ENCODE measurements at regions not wholly inside any gene's neighbourhood (a gene's known extent, or its start where the extent isn't known, plus 50 kb on each side); places are given as distances from the start of the nearest gene placed in this dataset.
"Not testable (repeated sequence)": the region's sequence is repeated elsewhere in the genome, so short reads cannot be mapped to it uniquely, and the experiment has no call there.

DNA sequence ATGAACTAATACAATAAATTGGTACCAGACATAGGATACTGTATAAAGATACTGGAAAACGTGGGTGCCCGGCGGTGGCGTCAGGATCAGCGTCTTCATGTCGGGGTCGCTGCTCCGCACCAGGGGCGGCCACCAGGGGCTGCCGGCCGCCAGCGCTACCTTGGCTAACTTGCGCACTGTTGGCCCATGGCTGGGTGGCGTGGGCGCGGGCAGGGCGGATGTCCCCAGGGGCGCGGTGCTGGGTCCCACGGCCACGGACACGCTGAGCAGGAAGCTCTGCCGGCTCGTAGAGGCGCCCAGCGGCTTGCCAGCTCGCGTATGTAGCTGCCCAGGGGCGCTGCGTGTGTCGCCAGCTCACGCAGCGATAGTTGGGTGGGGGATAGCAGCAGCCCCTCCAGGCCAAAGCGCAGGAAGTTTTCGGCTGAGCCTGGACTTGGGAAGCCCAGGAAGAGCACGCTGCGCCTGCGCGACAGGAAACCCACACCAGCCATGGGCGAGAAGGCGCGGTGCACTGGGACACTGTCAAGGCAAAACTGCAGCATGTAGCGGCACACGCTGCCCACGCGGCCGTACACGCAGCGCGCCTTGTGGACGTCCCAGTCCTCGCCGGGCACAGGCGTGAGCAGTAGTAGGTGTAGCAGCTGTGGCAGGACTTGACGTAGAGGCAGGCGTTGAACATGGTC, 299.9 kb downstream of the CCDC74A start:
- DNase-seq (ENCODE audit: low read depth in 3 of 3): no peak

DNA sequence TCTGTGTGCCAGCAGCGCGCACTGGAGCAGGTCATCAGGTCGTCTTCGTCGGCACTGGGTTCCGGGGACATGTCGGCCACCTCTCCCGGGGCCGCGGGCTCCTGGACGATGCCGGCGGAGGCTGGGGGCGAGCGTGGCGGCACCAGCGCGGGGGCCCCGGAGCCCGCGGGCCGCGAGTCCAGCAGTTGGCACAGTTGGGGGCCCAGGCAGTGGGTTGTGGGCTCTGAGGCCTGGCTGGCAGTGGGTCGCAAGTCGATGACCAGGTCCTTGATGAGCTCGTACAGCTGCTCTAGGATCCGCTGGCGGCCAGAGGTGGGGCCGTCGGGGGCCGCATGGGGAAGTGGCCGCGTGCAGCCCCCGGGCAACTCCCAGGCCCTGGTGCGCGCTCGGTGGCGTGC, 300.5 kb downstream of the CCDC74A start:
- no peak for DNase-seq (ENCODE audit: low read depth in 3 of 3)

DNA sequence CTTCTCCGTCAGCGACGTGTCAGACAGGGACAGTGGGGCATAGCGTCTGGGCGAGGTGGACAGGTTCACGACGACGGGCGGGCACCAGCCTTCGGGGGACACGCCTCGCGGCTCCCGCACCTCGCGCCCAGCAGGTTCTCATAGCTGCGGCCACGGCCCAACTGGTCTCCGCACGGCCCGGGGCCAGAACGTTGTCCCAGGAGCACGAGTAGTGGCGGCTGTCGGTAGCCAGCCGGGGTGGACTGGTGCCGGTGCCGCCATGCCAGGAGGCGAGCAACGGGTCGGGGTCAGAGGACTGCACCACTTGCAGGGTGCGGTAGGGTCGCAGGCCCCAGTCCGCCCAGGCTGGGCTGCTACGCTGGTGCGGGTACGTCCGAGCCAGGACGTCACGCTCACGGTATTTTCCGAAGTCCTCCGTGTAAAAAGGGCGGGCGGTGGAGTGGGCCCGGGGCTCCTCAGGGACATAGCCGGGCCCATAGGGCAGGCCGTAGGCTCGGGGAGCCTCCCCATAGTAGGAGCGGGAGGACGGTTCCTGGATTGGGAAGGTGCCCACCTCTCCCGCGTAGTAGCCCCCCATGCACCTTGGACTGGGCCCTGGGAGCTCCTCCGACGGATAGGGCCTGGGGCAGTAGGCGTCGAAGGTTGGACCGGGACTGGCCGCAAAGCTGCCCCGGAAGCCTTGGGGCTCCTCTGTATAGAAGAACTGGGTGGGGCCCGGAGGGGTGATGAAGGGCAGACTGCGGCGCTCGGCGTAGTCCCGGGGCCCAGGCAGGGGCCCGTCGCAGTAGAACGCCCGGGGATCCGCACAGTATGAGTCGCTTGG, 301.2 kb downstream of the CCDC74A start:
- DNase-seq (ENCODE audit: low read depth in 3 of 3): not testable (repeated sequence)

DNA sequence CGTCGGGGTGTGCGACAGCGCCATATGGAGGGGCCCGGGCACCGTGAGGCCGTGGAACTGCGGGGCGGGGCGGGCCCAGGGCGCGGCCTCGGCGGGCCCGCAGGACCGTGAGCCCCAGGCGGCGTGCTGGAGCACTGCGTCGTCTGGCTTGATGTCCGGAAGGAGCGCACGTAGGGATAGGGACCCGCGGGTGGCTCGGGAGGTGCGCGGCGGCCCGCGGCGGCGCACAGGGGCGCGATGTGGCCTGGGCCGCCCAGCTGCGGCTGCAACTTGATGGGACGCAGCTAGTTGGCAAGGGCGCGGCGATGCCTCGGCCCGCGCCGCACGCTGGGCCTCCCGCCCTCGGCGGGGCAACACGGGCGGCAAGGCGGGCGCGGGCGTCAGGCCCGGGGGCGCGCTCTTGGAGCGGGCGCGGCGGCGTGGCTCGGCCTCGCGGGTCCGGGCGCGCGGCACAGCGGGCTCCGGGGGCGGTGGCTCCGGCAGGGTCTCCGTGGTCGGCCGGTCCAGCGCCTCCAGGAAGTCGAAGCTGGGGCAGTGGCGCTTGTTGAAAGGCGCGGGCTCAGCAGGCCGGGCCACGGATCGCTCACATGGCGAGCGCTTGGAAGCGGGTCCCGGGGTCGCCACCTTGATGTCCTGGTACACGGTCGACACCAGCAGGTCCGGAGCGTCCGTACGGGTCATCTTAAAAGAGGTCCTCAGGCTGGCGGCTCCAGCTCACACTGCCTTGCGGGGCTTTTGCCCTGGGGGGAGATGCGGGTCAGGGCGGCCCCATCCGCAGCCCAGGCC, 302.0 kb downstream of the CCDC74A start:
- DNase-seq (ENCODE audit: low read depth in 3 of 3): not testable (repeated sequence)

DNA sequence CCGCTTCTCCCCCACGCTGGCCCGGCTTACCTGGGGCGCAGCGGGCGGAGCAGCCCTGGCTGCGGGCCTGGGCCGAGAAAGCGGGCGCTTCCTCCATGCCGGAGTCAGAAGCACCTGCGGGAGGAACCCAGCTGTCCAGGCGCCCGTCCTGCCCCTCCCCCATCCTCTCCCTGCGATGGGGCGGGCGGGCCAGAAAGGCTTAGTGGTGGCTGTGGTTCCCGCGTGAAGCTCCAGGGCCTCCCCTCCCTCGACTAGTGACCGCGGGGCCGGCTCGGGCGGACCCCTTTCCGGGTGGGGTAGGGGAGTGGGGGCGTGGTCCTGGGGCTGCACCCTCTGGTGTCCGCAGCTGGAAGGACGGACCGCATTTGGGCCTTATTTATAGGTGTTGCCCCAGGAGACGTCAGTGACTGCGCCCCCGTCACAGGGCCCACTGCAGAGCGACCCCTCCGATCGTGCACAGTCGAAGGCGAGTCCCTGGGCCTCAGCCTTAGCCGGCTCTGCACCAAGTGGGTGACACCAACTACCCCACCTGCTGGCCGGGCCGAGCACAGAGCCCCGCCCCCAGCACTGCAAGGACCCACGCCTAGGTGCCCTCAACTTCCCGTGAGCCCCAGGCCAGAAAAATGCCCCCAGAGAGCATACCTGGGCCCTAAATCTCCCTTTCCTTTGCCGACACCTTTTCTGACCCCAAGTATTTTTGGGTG, 302.7 kb downstream of the CCDC74A start:
- DNase-seq (ENCODE audit: low read depth in 3 of 3): not testable (repeated sequence)

DNA sequence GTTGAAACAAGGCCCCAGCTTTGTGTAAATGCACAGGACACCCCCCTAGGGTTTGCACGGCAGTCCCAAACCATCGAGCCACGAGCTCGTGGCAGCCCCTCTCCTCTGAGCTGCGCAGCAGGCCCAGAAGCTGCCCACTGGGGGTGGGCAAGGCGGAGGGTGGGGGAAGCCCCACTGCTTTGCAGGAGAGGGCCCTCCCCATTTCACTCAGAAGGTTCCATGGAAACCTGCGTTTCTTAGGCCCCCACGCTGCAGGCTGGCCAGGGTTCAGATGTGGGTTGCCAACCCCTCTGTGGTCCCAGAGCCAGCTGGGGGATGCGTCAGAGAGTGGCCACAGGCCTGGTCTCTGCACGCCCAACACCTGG, 303.2 kb downstream of the CCDC74A start:
- not testable (repeated sequence) for DNase-seq (ENCODE audit: low read depth in 3 of 3)

DNA sequence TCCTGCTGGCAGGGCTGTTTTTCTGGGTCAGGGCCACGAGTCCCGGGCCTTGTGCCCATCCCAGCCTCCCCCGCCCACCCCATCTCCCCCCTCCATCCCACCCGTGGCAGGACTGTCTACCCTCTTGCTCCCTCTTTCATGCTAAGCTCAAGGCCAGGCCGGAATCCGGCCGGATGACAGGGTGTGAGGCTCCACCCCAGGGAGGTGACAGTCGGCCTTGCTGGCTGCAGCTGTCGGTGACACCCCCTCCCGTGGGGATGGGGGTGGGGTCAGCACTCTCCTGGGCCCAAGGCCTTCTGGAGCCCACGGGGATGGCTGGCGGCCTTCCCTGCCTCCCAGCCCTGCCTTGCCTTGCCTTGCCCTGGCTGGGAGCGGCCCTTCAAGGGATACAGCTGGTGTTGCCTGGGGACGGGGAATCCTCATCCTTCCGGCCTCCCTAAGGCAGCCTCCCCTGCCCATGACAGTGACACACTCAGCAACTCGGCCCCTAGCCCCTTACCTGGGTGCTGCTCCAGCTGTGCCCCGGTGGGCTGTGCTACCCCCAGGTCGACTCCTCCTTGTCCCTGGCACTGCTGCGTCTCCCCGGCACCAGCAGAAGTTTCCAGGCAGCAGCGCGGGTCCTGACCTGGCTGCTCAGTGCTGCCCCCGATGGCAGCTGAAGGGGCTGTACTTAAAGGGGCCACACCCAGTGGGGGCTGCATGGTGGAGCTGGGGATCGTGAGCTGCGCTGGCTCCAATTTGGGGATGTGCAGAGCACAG, 303.9 kb downstream of the CCDC74A start:
- not testable (repeated sequence) for DNase-seq (ENCODE audit: low read depth in 3 of 3)

DNA sequence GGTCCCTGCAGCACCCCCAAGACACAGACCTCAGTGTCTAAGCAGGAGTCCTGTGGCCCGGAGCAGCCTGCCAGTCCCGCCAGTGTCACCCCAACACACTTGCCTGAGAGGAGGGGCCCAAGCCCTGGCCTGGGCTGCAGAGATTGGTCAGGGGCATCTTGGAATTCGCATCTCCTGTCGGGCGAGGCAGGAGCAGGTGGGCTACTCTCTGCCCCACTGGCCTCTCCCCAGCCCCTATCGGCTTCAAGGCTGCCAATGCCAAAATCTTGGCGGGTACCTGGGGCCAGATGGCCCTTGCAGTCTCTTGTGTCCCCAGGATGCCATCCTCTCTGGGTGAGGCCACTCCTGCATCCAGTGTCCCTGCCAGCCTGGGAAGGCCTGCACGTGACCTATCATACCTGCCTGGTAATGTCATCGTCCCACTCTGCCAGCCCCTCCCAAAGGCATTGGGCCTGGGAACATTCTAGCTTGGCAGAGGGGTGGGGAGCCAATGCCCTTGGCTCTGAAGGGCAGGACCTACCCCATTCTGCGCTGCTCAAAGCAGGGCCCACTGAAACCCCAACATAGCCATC, 304.6 kb downstream of the CCDC74A start:
- DNase-seq (ENCODE audit: low read depth in 3 of 3): not testable (repeated sequence)

DNA sequence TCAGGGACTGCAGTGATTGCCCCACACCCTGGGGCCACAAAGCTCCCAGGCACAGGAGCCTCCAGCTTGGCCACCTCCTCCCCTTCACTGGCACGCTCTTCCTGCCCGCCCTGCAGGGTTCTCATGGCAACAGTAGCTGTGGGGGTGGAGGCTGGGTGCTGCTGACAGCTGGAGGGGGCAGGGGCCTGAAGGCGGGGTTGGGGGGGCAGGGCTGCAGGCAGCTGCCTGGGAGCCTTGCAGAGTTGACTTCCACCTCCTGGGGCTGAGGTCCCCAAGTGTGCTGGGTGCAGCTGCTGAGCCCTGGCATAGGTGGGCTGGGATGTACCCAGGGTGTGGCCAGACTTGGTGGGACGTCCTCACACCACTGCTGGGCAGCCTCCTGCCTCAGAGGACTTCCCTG, 305.2 kb downstream of the CCDC74A start:
- DNase-seq (ENCODE audit: low read depth in 3 of 3): not testable (repeated sequence)

DNA sequence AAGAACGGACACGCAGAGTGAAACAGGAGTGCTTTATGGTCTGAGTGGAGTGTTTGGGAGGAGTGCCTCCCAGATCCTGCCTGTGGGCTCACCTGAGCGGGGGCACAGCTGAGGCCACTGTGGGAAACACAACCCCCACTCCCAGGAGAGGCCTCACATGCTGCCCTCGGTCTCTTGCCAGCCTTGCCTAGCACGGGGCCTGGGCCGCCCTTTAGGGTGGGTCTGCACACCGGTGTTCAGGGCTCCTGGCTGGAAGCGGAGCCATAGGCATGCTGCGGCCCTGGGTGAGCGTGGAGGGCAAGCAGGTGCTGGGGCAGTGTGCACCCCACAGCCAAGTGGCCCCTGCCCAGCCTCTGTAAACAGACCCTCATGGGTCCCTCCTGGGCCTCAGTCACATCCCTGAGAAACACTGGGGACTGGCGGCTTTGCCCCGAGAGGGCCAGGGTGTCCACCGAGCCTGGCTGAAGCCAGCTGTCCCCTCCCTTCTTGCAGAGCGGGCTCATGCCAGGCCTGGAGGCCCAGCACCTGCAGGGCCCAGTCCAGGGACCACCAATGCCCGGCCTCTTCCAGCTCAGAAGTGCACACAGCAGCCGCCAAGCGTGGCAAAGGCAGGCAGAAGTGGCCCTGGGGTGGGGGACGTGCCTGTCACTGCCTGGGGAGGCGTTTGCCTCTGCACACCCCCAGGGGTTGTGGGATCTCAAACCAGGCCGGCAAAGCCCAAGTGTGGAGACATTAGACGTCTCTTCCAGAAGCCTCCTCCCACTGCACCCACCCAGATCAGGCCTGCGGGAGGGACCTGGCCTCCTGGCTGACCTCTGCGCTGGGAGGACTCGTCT, 305.9 kb downstream of the CCDC74A start:
- not testable (repeated sequence) for DNase-seq (ENCODE audit: low read depth in 3 of 3)

DNA sequence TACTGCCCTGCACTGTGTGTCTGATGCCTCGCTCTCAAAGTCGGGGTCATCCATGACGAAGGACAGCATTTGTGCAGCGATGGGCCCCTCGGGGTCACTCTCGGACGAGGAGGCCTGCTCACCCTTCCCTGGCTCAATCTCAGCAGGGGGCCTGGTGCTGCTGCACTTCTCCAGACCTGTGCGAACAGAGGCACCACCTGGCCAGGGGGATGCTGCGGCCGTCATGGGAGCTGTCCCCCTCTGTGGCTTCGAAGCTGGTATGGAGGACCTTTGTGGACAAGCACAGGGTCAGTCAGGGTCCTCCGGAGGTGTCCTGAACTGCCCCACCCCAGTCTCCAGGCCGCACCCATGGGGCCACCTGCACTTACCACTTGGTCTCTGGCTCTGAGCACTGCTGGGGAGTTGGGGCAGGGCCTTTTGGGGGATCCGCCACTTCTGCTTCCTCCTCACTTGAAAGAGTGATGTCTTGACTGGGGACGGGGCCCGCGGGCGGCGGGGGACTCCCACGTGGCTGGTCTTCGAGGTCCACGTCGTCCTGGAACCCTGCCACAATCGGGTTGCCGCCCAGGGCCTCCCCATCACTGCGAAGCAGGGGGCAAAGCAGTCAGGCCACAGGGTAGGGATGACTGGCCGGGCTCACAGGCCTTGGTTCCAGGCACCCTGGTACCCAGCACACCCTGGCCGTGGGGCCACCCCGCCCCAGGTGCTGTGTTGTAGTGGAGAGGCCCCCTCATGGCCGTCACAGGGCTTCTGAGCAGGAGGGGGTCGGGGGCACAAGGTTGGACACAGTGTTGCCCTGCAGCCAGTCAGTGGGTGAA, 306.7 kb downstream of the CCDC74A start:
- not testable (repeated sequence) for DNase-seq (ENCODE audit: low read depth in 3 of 3)

DNA sequence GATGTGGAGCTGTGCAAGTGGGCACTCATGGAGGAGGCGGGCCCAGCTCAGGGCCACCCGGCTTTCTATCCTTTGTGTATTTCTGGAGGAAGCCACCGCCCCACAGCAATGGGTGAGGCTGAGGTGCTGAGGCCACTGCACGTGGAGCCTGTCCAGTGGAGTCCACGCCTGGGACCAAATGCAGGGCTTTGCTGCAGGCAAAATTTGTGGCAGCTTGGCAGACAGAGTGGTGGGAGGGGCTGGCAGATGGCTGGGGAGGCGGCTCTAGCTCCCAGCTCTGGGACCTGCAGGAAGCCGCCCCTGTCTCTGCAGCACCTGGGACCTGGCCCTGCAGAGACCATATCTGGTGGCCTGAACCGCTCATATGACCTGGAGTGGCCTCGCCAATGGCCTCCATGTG, 307.3 kb downstream of the CCDC74A start:
- DNase-seq (ENCODE audit: low read depth in 3 of 3): not testable (repeated sequence)

DNA sequence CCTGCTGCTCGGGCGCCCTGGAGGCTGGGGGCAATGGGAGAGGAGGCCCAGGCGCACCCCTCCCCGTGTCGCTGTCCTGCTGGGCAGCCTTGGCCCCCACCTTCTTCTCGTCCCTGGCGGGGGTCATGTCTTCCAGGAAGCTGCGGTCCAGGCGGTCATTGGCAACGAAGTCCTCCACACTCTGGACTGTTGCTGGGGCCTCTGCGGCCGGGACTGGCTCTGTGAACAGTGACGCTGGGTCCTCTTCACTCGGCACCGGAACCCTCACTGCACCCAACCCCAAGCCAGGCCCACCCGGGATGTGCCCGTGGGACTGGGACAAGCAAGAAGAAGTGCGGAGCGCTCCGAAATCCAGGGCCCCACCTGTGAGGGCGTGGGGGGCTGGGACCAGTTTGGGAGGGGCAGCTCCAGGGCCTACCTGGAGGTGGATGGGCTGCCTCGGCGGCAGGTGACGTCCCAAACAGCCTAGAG, 308.0 kb downstream of the CCDC74A start:
- no peak for DNase-seq (ENCODE audit: low read depth in 3 of 3)

DNA sequence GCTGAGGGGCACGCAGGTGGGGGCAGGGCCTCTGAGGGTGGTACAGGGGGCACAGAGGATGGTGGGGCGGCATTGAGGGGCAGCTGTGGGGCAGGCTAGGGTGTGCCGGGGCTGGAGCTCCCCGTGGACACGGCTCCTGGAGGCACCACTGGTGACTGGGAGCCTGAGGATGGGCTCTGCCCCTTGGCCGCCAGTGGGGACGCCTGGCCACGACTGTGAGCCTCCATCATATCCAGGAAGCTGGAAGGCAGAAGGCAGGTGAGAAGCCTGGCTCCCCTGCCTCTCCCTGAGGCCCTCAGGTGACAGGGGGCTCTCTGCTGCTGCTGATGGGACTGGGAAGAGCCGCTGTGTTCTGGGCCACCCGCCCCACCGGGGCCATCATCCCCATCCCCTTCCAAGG, 308.4 kb downstream of the CCDC74A start:
- not testable (repeated sequence) for DNase-seq (ENCODE audit: low read depth in 3 of 3)

DNA sequence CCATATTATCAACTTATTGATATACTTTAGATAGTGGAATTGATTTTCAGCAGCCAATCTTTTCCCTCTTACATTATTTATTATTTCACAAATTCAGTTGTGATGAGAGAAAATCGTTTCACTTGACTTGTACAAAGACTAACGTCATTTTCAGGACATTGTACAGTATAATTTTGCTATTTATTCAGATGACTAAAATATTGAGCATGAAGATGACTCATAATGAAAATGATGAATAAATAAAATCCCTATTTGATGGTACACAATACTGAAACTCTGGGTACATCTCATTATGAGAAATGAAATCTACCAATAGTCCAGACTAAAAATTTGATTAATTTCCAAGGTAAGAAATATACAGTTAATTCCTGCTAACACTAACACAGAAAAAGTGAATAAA, 316.4 kb downstream of the CCDC74A start:
- DNase-seq (ENCODE audit: low read depth in 3 of 3): not testable (repeated sequence)

DNA sequence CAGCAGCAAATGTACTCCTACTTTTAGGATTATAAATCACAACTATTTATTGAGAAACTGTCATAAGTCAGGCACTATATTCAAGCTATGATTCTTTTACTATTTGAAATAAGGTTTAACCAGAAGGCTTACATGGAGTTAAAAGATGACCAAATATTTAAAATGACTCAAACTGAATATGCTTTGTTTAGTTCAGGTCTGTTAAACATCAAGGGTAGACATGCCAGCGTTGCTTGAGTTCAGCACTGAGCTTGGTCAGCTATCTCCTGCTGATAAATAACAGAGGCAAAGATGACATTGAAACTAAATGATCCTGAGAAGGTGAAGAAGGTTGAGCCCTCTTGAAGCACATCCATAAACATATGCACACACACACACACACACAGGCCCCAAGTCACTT, 305.6 kb downstream of the ANKRD30BL start:
- not testable (repeated sequence) for DNase-seq (ENCODE audit: low read depth in 3 of 3)

DNA sequence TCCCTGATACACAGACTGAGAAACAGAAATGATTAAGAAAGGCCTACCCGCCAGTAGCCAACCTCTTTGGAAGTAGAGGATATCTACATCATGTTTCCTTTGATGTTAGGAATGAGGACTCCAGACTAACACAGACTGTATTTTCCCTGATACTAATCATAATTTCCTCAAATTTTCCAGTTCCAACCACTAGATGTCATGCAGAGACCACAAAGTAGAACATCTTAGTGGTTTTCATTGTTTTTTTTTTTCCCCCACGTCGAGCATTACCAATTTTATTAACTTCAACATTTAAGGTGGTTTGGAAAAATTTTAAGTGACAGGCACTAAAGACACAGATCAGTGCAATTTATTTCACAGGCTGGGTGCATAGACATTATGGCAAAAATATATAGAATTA, 303.6 kb downstream of the ANKRD30BL start:
- not testable (repeated sequence) for DNase-seq (ENCODE audit: low read depth in 3 of 3)
